ENCODE measurements at regions not wholly inside any gene's neighbourhood (a gene's known extent, or its start where the extent isn't known, plus 50 kb on each side); places are given as distances from the start of the nearest gene placed in this dataset.

GRCh38 chr7:110095372-110096052 is 995.4 kb upstream of the LRRN3 start:
- H3K18ac ChIP-seq (ENCODE audit: low read depth, low read length) = no peak overlapping the region
- H2AK9ac ChIP-seq (replicated peaks; ENCODE audit: low read depth, low read length, poor library complexity) = no peak overlapping the region
- H2BK5ac ChIP-seq (ENCODE audit: low read depth, low read length, poor library complexity, severe bottlenecking) = no peak overlapping the region
- H2BK15ac ChIP-seq (ENCODE audit: low read depth, low read length) = no peak overlapping the region
- H3K9me1 ChIP-seq (ENCODE audit: insufficient read depth, low read length) = no peaks in the 10 kb centered on the region
- CTCF ChIA-PET = interaction anchor here (0.6 kb wide), 1 partner anchor 181 kb away, joined by 3 read pairs; no protein-coding TSS in a partner anchor
- no peak overlapping the region for H3K4ac ChIP-seq (ENCODE audit: low read depth, low read length)
- no peak overlapping the region for H3K4me3 ChIP-seq (ENCODE audit: insufficient read depth, low read depth, low read length)
- no peaks in the 10 kb centered on the region for H3K9me3 ChIP-seq (ENCODE audit: control insufficient read depth, insufficient read depth, low read length)
- H2BK120ac ChIP-seq (ENCODE audit: low read depth, low read length) = no peak overlapping the region
- no peak overlapping the region for H4K5ac ChIP-seq (ENCODE audit: low read depth, low read length)
- no TSS peak for BruUV-seq (replicated peaks)
- H4K91ac ChIP-seq (ENCODE audit: insufficient read depth, low read depth, low read length) = no peak overlapping the region
- H2AFZ ChIP-seq (replicated peaks; ENCODE audit: low read length, poor library complexity) = no peak overlapping the region
- no peaks in the 10 kb centered on the region for H4K20me1 ChIP-seq (ENCODE audit: insufficient read depth, low read length)
- in situ Hi-C loops (cut with MboI; ENCODE audit: low sequenced_read_pairs) = no loop called here
- no peak for ATAC-seq (ENCODE audit: low read depth)
- dilution Hi-C loops (cut with HindIII; ENCODE audit: low sequenced_read_pairs, unreplicated experiment) = no loop called here
- no peak overlapping the region for H3K27ac ChIP-seq (ENCODE audit: insufficient read depth, low read length)
- H4K8ac ChIP-seq (ENCODE audit: low read depth in 2 of 2, low read length in 2 of 2) = no peak overlapping the region
- DNase-seq = no peak
- intact Hi-C loops (cut with micrococcal nuclease) = no loop called here
- no peak overlapping the region for H2BK20ac ChIP-seq (ENCODE audit: low read depth, low read length)
- H2AK5ac ChIP-seq (ENCODE audit: low read depth, low read length) = no peak overlapping the region
- POLR2A ChIA-PET (ENCODE audit: unreplicated experiment) = no interaction called here
- no peaks in the 10 kb centered on the region for H3K27me3 ChIP-seq (ENCODE audit: control insufficient read depth, insufficient read depth, low read length)
- no peak overlapping the region for H3K23ac ChIP-seq (ENCODE audit: low read depth, low read length)
- no CpG with 5 or more reads among the region's 1 CpG for WGBS, 2 experiments (ENCODE audit: extremely low coverage in 2 of 2, insufficient read length in 1 of 2)
- H3K4me2 ChIP-seq (ENCODE audit: low read depth, low read length) = no peak overlapping the region
- no peak overlapping the region for H3K14ac ChIP-seq (replicated peaks; ENCODE audit: low read depth, low read length)
- H3K9ac ChIP-seq (ENCODE audit: low read depth, low read length) = no peak overlapping the region
- H3K79me1 ChIP-seq (ENCODE audit: low read depth in 1 of 2, low read length in 2 of 2) = no peaks in the 10 kb centered on the region
- TF ChIP-seq ELK1 (IDR thresholded peaks at IDR 0.05; ENCODE audit: borderline replicate concordance, low read depth, low read length) (no peak), BHLHE40 (IDR thresholded peaks at IDR 0.05; ENCODE audit: low read depth, low read length) (no peak)
- H3K56ac ChIP-seq (ENCODE audit: extremely low read depth, insufficient read depth, low read length) = no peak overlapping the region
- no peaks in the 10 kb centered on the region for H3K36me3 ChIP-seq (ENCODE audit: control insufficient read depth, insufficient read depth, low read length)
- H3K4me1 ChIP-seq (ENCODE audit: control insufficient read depth, insufficient read depth, low read length) = no peaks in the 10 kb centered on the region
